ENCODE measurements at regions not wholly inside any gene's neighbourhood (a gene's known extent, or its start where the extent isn't known, plus 50 kb on each side); places are given as distances from the start of the nearest gene placed in this dataset.

GRCh38 chr12:28065374-28065773 lies 92.8 kb upstream of the PTHLH start:
- H3K27me3 ChIP-seq = no peaks in the 10 kb centered on the region
- H3K36me3 ChIP-seq = no peaks in the 10 kb centered on the region
- H3K4me3 ChIP-seq = no peak overlapping the region
- no peak overlapping the region for H3K27ac ChIP-seq
- no peak for TF ChIP-seq CTCF (IDR thresholded peaks at IDR 0.05)
- no peaks in the 10 kb centered on the region for H3K9me3 ChIP-seq
- no peaks in the 10 kb centered on the region for H3K4me1 ChIP-seq
- no peak for DNase-seq (ENCODE audit: low spot score)

DNA sequence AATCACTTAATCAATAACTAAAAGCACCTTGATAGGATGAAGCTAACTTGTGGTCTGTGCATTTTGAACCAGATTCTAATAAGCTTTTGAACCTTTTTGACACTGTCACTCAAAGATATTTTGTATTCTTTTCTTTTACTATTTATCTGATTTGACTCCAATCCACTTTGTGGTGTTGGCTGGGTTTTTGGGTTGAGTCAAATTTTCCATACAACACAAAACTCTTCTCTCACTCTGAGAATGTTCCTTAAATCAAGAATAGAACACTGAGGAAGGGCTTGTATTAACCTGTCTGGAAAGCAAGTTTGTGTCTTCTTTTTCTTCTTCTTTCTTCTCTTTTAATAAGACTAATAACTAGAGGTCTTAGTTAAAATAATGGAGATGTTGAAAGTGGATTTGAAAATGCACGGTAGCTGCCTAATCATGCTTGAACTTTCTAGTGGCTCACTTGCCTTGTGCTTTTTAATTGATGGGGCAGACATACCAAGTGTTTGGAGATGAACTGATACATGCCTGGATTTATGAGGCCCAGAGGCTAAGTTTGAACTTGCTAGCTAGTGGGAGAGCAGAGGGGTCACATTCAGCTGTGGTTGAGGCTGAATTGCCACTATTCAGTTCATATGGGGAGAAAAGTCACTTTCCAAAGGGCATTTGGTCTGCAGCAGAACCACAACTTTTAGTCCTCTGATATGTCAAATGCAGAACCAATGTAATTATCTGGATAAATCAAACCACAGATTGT lies 93.5 kb upstream of the PTHLH start:
- Histone ChIP-seq H3K9me3 (peaks cover 3% of the 10 kb centered on the region in 2 donors), H3K36me3 (no peaks in the 10 kb centered on the region), H3K4me3 (no peak overlapping the region), H3K27me3 (no peaks in the 10 kb centered on the region), H3K27ac (no peak overlapping the region), H3K4me1 (no peaks in the 10 kb centered on the region)
- no peak for TF ChIP-seq CTCF (IDR thresholded peaks at IDR 0.05)
- no peak for DNase-seq (ENCODE audit: low spot score)

DNA sequence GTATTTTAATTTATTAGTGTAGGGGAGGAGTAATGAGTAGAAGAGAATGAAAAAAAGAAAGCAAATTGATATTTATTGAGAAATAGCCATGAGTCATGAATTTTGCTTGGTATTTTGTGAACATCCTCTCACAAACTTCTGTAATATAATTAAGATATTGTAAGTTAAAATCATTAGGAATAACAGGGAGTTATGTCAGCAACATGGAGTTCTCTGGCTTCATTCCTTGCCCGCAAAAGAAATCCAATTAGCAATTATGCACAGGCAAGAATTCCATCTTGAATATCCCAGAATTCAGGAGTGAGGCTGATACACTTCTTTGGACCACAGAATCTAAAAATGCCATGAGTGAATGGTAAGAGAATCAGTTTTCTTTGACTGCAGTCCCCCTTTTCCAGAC lies 94.3 kb upstream of the PTHLH start:
- Histone ChIP-seq H3K4me3 (no peak overlapping the region), H3K4me1 (no peaks in the 10 kb centered on the region), H3K27me3 (no peaks in the 10 kb centered on the region), H3K9me3 (peaks cover 4 to 11% of the 10 kb centered on the region in 2 donors), H3K36me3 (no peaks in the 10 kb centered on the region), H3K27ac (no peak overlapping the region)
- no peak for TF ChIP-seq CTCF (IDR thresholded peaks at IDR 0.05)
- no peak for DNase-seq (ENCODE audit: low spot score)

- Histone ChIP-seq H3K27me3 (no peaks in the 10 kb centered on the region), H3K36me3 (no peaks in the 10 kb centered on the region), H3K27ac (no peak overlapping the region), H3K4me3 (no peak overlapping the region), H3K9me3 (peaks cover 4 to 14% of the 10 kb centered on the region in 2 donors), H3K4me1 (no peaks in the 10 kb centered on the region)
- no peak for DNase-seq (ENCODE audit: low spot score)
- no peak for TF ChIP-seq CTCF (IDR thresholded peaks at IDR 0.05)
Measured at GRCh38 chr12:28068467-28068866, 95.9 kb upstream of the PTHLH start.

- no peak overlapping the region for H3K27ac ChIP-seq
- H3K36me3 ChIP-seq = no peaks in the 10 kb centered on the region
- H3K9me3 ChIP-seq = peaks cover 0 to 22% of the 10 kb centered on the region in 2 donors
- H3K4me1 ChIP-seq = no peaks in the 10 kb centered on the region
- H3K4me3 ChIP-seq = no peak overlapping the region
- no peaks in the 10 kb centered on the region for H3K27me3 ChIP-seq
- TF ChIP-seq CTCF (IDR thresholded peaks at IDR 0.05) = no peak
- DNase-seq (ENCODE audit: low spot score) = no peak
Measured at GRCh38 chr12:28079539-28079938, 107.0 kb upstream of the PTHLH start.

- no peaks in the 10 kb centered on the region for H3K4me1 ChIP-seq
- no peak overlapping the region for H3K4me3 ChIP-seq
- no peak for DNase-seq (ENCODE audit: low spot score)
- no peaks in the 10 kb centered on the region for H3K27me3 ChIP-seq
- no peaks in the 10 kb centered on the region for H3K36me3 ChIP-seq
- TF ChIP-seq CTCF (IDR thresholded peaks at IDR 0.05) = no peak
- no peak overlapping the region for H3K27ac ChIP-seq
- H3K9me3 ChIP-seq = no peaks in the 10 kb centered on the region
Measured at GRCh38 chr12:28082096-28082495, 108.2 kb upstream of the CCDC91 start.
